ENCODE measurements at regions not wholly inside any gene's neighbourhood (a gene's known extent, or its start where the extent isn't known, plus 50 kb on each side); places are given as distances from the start of the nearest gene placed in this dataset.

- Histone ChIP-seq H3K9me3 (no peaks in the 10 kb centered on the region), H3K36me3 (no peaks in the 10 kb centered on the region), H3K27me3 (ENCODE audit: low read depth) (no peaks in the 10 kb centered on the region), H3K4me1 (no peaks in the 10 kb centered on the region), H3K4me3 (no peak overlapping the region), H3K27ac (no peak overlapping the region)
- TF ChIP-seq CTCF (IDR thresholded peaks at IDR 0.05), result no peak
- ATAC-seq (no peak), DNase-seq (no peak)
- intact Hi-C loops (cut with DNase I), result no loop called here
Observed at GRCh38 chr14:84688297-84689025, 841.5 kb upstream of the FLRT2 start.

GRCh38 chr14:84694161-84694560, 835.8 kb upstream of the FLRT2 start:
- no peaks in the 10 kb centered on the region for H3K36me3 ChIP-seq
- H3K27me3 ChIP-seq (ENCODE audit: low read depth), result no peaks in the 10 kb centered on the region
- no peak overlapping the region for H3K27ac ChIP-seq
- no peak for ATAC-seq
- no peaks in the 10 kb centered on the region for H3K4me1 ChIP-seq
- no peak overlapping the region for H3K4me3 ChIP-seq
- H3K9me3 ChIP-seq, result no peaks in the 10 kb centered on the region
- no peak for DNase-seq
- TF ChIP-seq CTCF (IDR thresholded peaks at IDR 0.05), result no peak
- intact Hi-C loops (cut with DNase I), result no loop called here

GRCh38 chr14:84704601-84705000, 825.3 kb upstream of the FLRT2 start:
- H3K27me3 ChIP-seq (ENCODE audit: low read depth), result no peaks in the 10 kb centered on the region
- DNase-seq (no peak), ATAC-seq (no peak)
- no peaks in the 10 kb centered on the region for H3K36me3 ChIP-seq
- H3K27ac ChIP-seq, result no peak overlapping the region
- intact Hi-C loops (cut with DNase I), result no loop called here
- TF ChIP-seq CTCF (IDR thresholded peaks at IDR 0.05), result no peak
- no peaks in the 10 kb centered on the region for H3K9me3 ChIP-seq
- no peak overlapping the region for H3K4me3 ChIP-seq
- H3K4me1 ChIP-seq, result no peaks in the 10 kb centered on the region

- Histone ChIP-seq H3K27me3 (ENCODE audit: low read depth) (no peaks in the 10 kb centered on the region), H3K4me1 (no peaks in the 10 kb centered on the region), H3K27ac (no peak overlapping the region), H3K9me3 (no peaks in the 10 kb centered on the region), H3K36me3 (no peaks in the 10 kb centered on the region), H3K4me3 (no peak overlapping the region)
- ATAC-seq (no peak), DNase-seq (no peak)
- intact Hi-C loops (cut with DNase I), result no loop called here
- TF ChIP-seq CTCF (IDR thresholded peaks at IDR 0.05), result no peak
Observed at GRCh38 chr14:84707830-84708229, 822.1 kb upstream of the FLRT2 start.

- no peak for TF ChIP-seq CTCF (IDR thresholded peaks at IDR 0.05)
Observed at GRCh38 chr14:84708865-84709264, 821.1 kb upstream of the FLRT2 start.

More at GRCh38 chr14:84708865-84709264, 821.1 kb upstream of the FLRT2 start:
- Histone ChIP-seq H3K4me1 (no peaks in the 10 kb centered on the region), H3K27me3 (ENCODE audit: low read depth) (no peaks in the 10 kb centered on the region), H3K36me3 (no peaks in the 10 kb centered on the region), H3K9me3 (no peaks in the 10 kb centered on the region), H3K27ac (no peak overlapping the region), H3K4me3 (no peak overlapping the region)
- no peak for ATAC-seq
- intact Hi-C loops (cut with DNase I), result no loop called here
- no peak for DNase-seq
